Neural progenitor cell (in vitro differentiated cells): ENCODE measurements at regions not wholly inside any gene's neighbourhood (a gene's known extent, or its start where the extent isn't known, plus 50 kb on each side); places are given as distances from the start of the nearest gene placed in this dataset.

Experiments used
- EZH2 ChIP-seq: fragments of 200-600 bp; sonication (generic); IDR thresholded peaks from 2 replicates; pipeline ENCODE4 v1.6.1; 2017; ENCODE audit warnings: antibody characterized with exemption, mild to moderate bottlenecking, moderate library complexity
- EZH2phosphoT487 ChIP-seq: fragments of 200-600 bp; sonication (generic); IDR thresholded peaks from 2 replicates; pipeline ENCODE4 v1.6.1; 2017; ENCODE audit warnings: antibody characterized with exemption
- TF ChIP-seq, protein P1 (sequence below): fragments of 200-600 bp; sonication (generic); IDR thresholded peaks from 2 replicates; pipeline ENCODE4 v1.5.1; 2017; ENCODE audit warnings: antibody characterized with exemption, mild to moderate bottlenecking

GRCh38 chr6:8918196-8918595 lies 482.9 kb upstream of the SLC35B3 start:
- TF ChIP-seq, protein P1, sequence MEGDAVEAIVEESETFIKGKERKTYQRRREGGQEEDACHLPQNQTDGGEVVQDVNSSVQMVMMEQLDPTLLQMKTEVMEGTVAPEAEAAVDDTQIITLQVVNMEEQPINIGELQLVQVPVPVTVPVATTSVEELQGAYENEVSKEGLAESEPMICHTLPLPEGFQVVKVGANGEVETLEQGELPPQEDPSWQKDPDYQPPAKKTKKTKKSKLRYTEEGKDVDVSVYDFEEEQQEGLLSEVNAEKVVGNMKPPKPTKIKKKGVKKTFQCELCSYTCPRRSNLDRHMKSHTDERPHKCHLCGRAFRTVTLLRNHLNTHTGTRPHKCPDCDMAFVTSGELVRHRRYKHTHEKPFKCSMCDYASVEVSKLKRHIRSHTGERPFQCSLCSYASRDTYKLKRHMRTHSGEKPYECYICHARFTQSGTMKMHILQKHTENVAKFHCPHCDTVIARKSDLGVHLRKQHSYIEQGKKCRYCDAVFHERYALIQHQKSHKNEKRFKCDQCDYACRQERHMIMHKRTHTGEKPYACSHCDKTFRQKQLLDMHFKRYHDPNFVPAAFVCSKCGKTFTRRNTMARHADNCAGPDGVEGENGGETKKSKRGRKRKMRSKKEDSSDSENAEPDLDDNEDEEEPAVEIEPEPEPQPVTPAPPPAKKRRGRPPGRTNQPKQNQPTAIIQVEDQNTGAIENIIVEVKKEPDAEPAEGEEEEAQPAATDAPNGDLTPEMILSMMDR: no peak
- TF ChIP-seq EZH2 (no peak), EZH2phosphoT487 (no peak)
